A549 (cell line): ENCODE measurements at regions not wholly inside any gene's neighbourhood (a gene's known extent, or its start where the extent isn't known, plus 50 kb on each side); places are given as distances from the start of the nearest gene placed in this dataset.

Experiments used
- ATAC-seq, 2 experiments: fragments of 200-7000 bp in 1 of 2; fragments of >200 bp in 1 of 2; cut with Nextera tagmentation in 1 of 2; cut with Tn5 transposase in 1 of 2; 3 replicates each; pipeline versions ENCODE4 v1.8.0 to v1.9.1; 2018 to 2020; ENCODE audit warnings: mild to moderate bottlenecking in 1 of 2, moderate library complexity in 1 of 2
- CTCF ChIA-PET: fragments of 300-600 bp; sonication (Branson Sonifier 250); formaldehyde crosslinking; extraction: SDS; loops from one replicate; lab custom pipeline; 2021; ENCODE audit warnings: antibody characterized with exemption, inconsistent platforms; lab: Yijun Ruan, JAX
- POLR2A ChIA-PET: fragments of 350-600 bp; formaldehyde crosslinking; extraction: SDS; loops from one replicate; lab custom pipeline; 2021; ENCODE audit warnings: antibody characterized with exemption, inconsistent platforms; lab: Yijun Ruan, JAX
- DNase-seq, 2 experiments: peaks; one replicate each; pipeline versions ENCODE4 v3.0.0 to v3.0.0-alpha.2; 2011 to 2016; ENCODE audit warnings: low read depth in 1 of 2, low spot score in 1 of 2
- FAIRE-seq: peaks from 2 replicates; lab custom pipeline; 2011; peaks lifted over from hg19 to GRCh38; lab: Jason Lieb, UNC
- H3K27ac ChIP-seq, 2 experiments: fragments of >200 bp; sonication (Bioruptor Twin); formaldehyde crosslinking; 3 replicates each; pipeline ENCODE4 v1.5.1; 2016 to 2017
- H3K4me1 ChIP-seq: fragments of >200 bp; sonication (Bioruptor Twin); formaldehyde crosslinking; 3 replicates; pipeline ENCODE4 v1.6.1; 2016
- H3K4me2 ChIP-seq: fragments of >200 bp; sonication (Bioruptor Twin); formaldehyde crosslinking; 3 replicates; pipeline ENCODE4 v1.6.1; 2016
- H3K4me3 ChIP-seq: fragments of >200 bp; sonication (Bioruptor Twin); formaldehyde crosslinking; 3 replicates; pipeline ENCODE4 v1.5.1; 2016
- H3K9me3 ChIP-seq: fragments of >200 bp; sonication (Bioruptor Twin); formaldehyde crosslinking; 3 replicates; pipeline ENCODE4 v1.6.1; 2016
- GATA3 ChIP-seq: IDR thresholded peaks from 2 replicates; pipeline ENCODE4 v1.6.1; 2012; ENCODE audit warnings: borderline replicate concordance
- HDAC2 ChIP-seq: fragments of 200-600 bp; sonication (generic); IDR thresholded peaks from 2 replicates; pipeline ENCODE4 v1.6.1; 2016
- HOXA7 ChIP-seq: fragments of 250-450 bp; sonication (Bioruptor Pico); IDR thresholded peaks from 2 replicates; pipeline ENCODE4 v1.5.0; 2020; ENCODE audit warnings: mild to moderate bottlenecking, moderate library complexity
- HOXB13 ChIP-seq: fragments of 250-450 bp; sonication (Bioruptor Pico); IDR thresholded peaks from 2 replicates; pipeline ENCODE4 v1.5.0; 2020; ENCODE audit warnings: low read depth, mild to moderate bottlenecking, moderate library complexity
- HOXB5 ChIP-seq: fragments of 250-450 bp; sonication (Bioruptor Pico); IDR thresholded peaks from 2 replicates; pipeline ENCODE4 v1.5.0; 2020; ENCODE audit warnings: mild to moderate bottlenecking, moderate library complexity
- JUN ChIP-seq, 2 experiments: fragments of >200 bp; sonication (Bioruptor Twin); formaldehyde crosslinking; IDR thresholded peaks; 2 replicates in 1 of 2; 3 replicates in 1 of 2; pipeline ENCODE4 v1.6.1; 2016 to 2017
- MAFK ChIP-seq: fragments of 450-650 bp; IDR thresholded peaks from 2 replicates; pipeline ENCODE4 v1.6.1; 2014; ENCODE audit not compliant: partially characterized antibody
- MAZ ChIP-seq: fragments of 150-350 bp; IDR thresholded peaks from 2 replicates; pipeline ENCODE4 v1.6.1; 2014; ENCODE audit warnings: antibody characterized with exemption, low read depth, low read length, borderline replicate concordance
- NFE2L2 ChIP-seq: fragments of 150-350 bp; conservative IDR thresholded peaks from 2 replicates; pipeline ENCODE4 v1.6.1; 2014; ENCODE audit warnings: low read length
- RAD21 ChIP-seq, 2 experiments: fragments of >200 bp in 1 of 2; sonication (Bioruptor Twin) in 1 of 2; formaldehyde crosslinking in 1 of 2; IDR thresholded peaks in 1 of 2; conservative IDR thresholded peaks in 1 of 2; 2 replicates in 1 of 2; 3 replicates in 1 of 2; pipeline ENCODE4 v1.6.1; 2012 to 2018; ENCODE audit warnings: inconsistent platforms in 1 of 2
- TP53 ChIP-seq: fragments of 250-450 bp; sonication (Bioruptor Pico); IDR thresholded peaks from 2 replicates; pipeline ENCODE4 v1.5.0; 2021; ENCODE audit warnings: mild to moderate bottlenecking, moderate library complexity
- ZC3H11A ChIP-seq: fragments of 450-650 bp; IDR thresholded peaks from 2 replicates; pipeline ENCODE4 v1.6.1; 2014; ENCODE audit warnings: antibody characterized with exemption, mild to moderate bottlenecking
- ZNF302 ChIP-seq: fragments of 250-450 bp; sonication (Bioruptor Pico); IDR thresholded peaks from 2 replicates; pipeline ENCODE4 v1.9.0; 2021; ENCODE audit warnings: inconsistent platforms, mild to moderate bottlenecking, moderate library complexity
- WGBS: methylation state at CpG from one replicate; pipeline ENCODE4 v1.1.6; 2017; ENCODE audit errors: missing lambda C conversion rate; 5-methylcytosine and 5-hydroxymethylcytosine counted together
- TF ChIP-seq, protein P1 (sequence below): fragments of 250-450 bp; sonication (Bioruptor Pico); IDR thresholded peaks from 2 replicates; pipeline ENCODE4 v1.5.0; 2020; ENCODE audit warnings: low read depth, mild to moderate bottlenecking, moderate library complexity
- TF ChIP-seq, protein P2 (sequence below): fragments of >200 bp; sonication (Bioruptor Twin); formaldehyde crosslinking; IDR thresholded peaks from 3 replicates; pipeline ENCODE4 v1.6.1; 2016
- TF ChIP-seq, protein P3 (sequence below): fragments of 450-650 bp; IDR thresholded peaks from 2 replicates; pipeline ENCODE4 v1.6.1; 2014; ENCODE audit warnings: antibody characterized with exemption
- TF ChIP-seq, protein P4 (sequence below): fragments of 250-450 bp; sonication (Bioruptor Pico); IDR thresholded peaks from 2 replicates; pipeline ENCODE4 v1.5.0; 2021; ENCODE audit warnings: mild to moderate bottlenecking, moderate library complexity, borderline replicate concordance
- TF ChIP-seq, protein P5 (sequence below): fragments of >200 bp; sonication (Bioruptor Twin); formaldehyde crosslinking; IDR thresholded peaks from 2 replicates; pipeline ENCODE4 v1.6.1; 2016
- TF ChIP-seq, protein P6 (sequence below): fragments of 150-350 bp; IDR thresholded peaks from 2 replicates; pipeline ENCODE4 v1.6.1; 2014; ENCODE audit warnings: low read depth, mild to moderate bottlenecking, low read length

DNA sequence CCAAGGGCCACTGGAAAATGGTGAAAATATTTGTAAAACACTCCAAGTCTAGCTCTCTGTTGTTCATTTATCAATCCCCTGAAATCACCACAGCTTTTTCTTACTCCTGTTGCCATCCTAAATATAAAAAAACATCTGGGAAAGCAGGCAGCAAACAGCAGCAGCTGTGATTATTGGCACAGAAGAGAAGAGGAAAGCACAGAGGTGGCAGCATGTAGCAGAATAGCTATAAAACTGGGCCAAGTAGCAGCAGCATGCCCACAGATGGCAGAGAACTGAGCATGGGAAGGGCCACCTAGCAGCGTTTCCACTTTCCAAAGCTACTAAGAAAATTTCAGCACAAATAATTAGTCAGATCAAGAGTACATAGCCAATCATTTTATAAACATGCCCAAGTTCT is 307.2 kb downstream of the SLC7A11 start:
- FAIRE-seq, result no peak
- POLR2A ChIA-PET, result no interaction called here
- no peak for ATAC-seq
- no peaks in the 10 kb centered on the region for H3K4me1 ChIP-seq
- no peak overlapping the region for H3K4me3 ChIP-seq
- 0 out of 3 replicates have a peak, but pooled peaks cover under 1% of the 10 kb centered on the region for H3K9me3 ChIP-seq
- 56% methylated on average over 1 of the region's 1 CpG for WGBS
- H3K27ac ChIP-seq, result no peak overlapping the region
- DNase-seq, result no peak
- TF ChIP-seq RAD21 (conservative IDR thresholded peaks at IDR 0.05 in 1 of 2, IDR thresholded peaks at IDR 0.05 in 1 of 2) (no peak), HOXB5 (no peak), MAZ (no peak), NFE2L2 (no peak)
- TF ChIP-seq, protein P1, sequence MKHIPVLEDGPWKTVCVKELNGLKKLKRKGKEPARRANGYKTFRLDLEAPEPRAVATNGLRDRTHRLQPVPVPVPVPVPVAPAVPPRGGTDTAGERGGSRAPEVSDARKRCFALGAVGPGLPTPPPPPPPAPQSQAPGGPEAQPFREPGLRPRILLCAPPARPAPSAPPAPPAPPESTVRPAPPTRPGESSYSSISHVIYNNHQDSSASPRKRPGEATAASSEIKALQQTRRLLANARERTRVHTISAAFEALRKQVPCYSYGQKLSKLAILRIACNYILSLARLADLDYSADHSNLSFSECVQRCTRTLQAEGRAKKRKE, result no peak
- CTCF ChIA-PET, result no interaction called here
- H3K4me2 ChIP-seq, result no peak overlapping the region

DNA sequence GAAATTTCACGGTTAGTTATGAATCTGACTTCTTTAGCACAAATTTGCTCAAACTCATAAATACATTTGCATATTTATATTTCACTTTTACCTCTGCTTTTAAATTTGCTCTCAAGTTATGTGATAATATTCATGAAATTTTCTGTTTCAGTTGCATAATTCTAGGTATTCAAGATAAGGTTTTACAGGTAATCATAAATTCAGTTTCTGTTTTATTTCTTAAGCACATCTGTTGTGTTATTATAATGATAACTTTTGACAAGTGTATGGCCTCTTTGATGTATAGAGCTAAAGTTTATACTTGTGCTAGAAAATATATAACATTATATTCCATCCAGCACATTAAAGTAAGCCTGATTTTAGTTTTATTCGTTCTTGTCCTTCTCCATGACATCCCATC is 308.1 kb downstream of the SLC7A11 start:
- ATAC-seq (no peak), DNase-seq (no peak), FAIRE-seq (no peak)
- TF ChIP-seq ZC3H11A, result no peak
- no peak for TF ChIP-seq TP53 (CRISPR knock-in tag)
- TF ChIP-seq, protein P2, sequence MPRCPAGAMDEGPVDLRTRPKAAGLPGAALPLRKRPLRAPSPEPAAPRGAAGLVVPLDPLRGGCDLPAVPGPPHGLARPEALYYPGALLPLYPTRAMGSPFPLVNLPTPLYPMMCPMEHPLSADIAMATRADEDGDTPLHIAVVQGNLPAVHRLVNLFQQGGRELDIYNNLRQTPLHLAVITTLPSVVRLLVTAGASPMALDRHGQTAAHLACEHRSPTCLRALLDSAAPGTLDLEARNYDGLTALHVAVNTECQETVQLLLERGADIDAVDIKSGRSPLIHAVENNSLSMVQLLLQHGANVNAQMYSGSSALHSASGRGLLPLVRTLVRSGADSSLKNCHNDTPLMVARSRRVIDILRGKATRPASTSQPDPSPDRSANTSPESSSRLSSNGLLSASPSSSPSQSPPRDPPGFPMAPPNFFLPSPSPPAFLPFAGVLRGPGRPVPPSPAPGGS, result no peak
- TF ChIP-seq GATA3, result no peak
- Histone ChIP-seq H3K4me2 (no peak overlapping the region), H3K9me3 (no peaks in the 10 kb centered on the region), H3K4me1 (no peaks in the 10 kb centered on the region), H3K4me3 (no peak overlapping the region), H3K27ac (no peak overlapping the region)
- POLR2A ChIA-PET, result no interaction called here
- WGBS, result 14% methylated on average over 2 of the region's 2 CpGs
- CTCF ChIA-PET, result no interaction called here

DNA sequence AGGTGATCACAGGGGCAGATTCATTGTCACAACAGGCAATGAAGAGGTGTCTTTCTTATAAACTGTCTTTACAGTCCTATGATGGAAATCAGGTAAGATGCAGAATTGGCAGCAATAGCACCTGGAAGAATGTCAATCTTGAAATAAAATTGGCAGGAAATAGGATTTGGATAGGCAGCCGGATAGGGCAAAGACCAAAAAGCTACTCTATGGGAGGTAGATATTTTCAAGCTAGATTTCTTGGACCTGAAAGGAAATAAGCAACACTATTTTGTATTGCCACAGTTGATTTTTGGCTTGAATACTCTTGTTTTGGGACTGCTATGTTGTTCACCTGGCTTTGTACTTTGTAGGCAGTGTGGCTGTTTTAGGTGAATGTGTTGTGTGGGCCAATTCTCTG is 314.2 kb downstream of the SLC7A11 start:
- 52% methylated on average over 1 of the region's 1 CpG for WGBS

DNA sequence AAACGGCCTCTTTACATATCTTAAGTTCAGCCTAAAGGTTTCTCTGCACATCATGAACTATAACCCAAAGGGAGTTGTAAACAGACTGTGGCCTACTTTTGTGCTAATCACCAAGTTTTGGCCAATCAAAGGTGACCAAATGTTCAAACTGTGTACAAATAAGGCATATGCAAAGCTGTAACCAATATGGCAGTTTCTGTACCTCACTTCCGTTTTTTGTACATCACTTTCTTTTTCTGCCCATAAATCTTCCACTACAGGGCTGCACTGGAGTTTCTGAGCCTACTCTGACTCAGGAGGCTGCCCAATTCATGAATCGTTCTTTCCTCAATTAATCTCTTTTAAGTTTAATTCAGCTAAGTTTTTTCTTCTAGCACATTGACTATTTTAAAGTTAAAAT is 318.7 kb downstream of the SLC7A11 start:
- Histone ChIP-seq H3K4me3 (no peak overlapping the region), H3K4me2 (no peak overlapping the region), H3K27ac (no peak overlapping the region), H3K9me3 (no peaks in the 10 kb centered on the region), H3K4me1 (no peaks in the 10 kb centered on the region)
- ChIA-PET POLR2A (no interaction called here), CTCF (no interaction called here)
- ATAC-seq (no peak), FAIRE-seq (no peak), DNase-seq (no peak)
- 39% methylated on average over 3 of the region's 3 CpGs for WGBS
- TF ChIP-seq MAFK (no peak), ZNF302 (CRISPR knock-in tag) (no peak), GATA3 (no peak), JUN (IDR thresholded peaks at IDR 0.05) (no peak)
- TF ChIP-seq, protein P3, sequence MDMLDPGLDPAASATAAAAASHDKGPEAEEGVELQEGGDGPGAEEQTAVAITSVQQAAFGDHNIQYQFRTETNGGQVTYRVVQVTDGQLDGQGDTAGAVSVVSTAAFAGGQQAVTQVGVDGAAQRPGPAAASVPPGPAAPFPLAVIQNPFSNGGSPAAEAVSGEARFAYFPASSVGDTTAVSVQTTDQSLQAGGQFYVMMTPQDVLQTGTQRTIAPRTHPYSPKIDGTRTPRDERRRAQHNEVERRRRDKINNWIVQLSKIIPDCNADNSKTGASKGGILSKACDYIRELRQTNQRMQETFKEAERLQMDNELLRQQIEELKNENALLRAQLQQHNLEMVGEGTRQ, result no peak
- TF ChIP-seq, protein P4, sequence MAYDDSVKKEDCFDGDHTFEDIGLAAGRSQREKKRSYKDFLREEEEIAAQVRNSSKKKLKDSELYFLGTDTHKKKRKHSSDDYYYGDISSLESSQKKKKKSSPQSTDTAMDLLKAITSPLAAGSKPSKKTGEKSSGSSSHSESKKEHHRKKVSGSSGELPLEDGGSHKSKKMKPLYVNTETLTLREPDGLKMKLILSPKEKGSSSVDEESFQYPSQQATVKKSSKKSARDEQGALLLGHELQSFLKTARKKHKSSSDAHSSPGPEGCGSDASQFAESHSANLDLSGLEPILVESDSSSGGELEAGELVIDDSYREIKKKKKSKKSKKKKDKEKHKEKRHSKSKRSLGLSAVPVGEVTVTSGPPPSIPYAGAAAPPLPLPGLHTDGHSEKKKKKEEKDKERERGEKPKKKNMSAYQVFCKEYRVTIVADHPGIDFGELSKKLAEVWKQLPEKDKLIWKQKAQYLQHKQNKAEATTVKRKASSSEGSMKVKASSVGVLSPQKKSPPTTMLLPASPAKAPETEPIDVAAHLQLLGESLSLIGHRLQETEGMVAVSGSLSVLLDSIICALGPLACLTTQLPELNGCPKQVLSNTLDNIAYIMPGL, result no peak
- TF ChIP-seq, protein P5, sequence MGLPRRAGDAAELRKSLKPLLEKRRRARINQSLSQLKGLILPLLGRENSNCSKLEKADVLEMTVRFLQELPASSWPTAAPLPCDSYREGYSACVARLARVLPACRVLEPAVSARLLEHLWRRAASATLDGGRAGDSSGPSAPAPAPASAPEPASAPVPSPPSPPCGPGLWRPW, result no peak
- TF ChIP-seq, protein P6, sequence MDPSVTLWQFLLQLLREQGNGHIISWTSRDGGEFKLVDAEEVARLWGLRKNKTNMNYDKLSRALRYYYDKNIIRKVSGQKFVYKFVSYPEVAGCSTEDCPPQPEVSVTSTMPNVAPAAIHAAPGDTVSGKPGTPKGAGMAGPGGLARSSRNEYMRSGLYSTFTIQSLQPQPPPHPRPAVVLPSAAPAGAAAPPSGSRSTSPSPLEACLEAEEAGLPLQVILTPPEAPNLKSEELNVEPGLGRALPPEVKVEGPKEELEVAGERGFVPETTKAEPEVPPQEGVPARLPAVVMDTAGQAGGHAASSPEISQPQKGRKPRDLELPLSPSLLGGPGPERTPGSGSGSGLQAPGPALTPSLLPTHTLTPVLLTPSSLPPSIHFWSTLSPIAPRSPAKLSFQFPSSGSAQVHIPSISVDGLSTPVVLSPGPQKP, result no peak

More for the DNA sequence above, 314.2 kb downstream of the SLC7A11 start:
- Histone ChIP-seq H3K4me2 (no peak overlapping the region), H3K4me3 (no peak overlapping the region), H3K27ac (no peak overlapping the region), H3K9me3 (no peaks in the 10 kb centered on the region), H3K4me1 (no peaks in the 10 kb centered on the region)
- ChIA-PET POLR2A (no interaction called here), CTCF (no interaction called here)
- TF ChIP-seq HDAC2 (no peak), HOXA7 (CRISPR knock-in tag) (no peak), TP53 (CRISPR knock-in tag) (no peak), HOXB13 (CRISPR knock-in tag) (no peak)
- ATAC-seq (no peak), FAIRE-seq (no peak), DNase-seq (no peak)
